Brain microvascular endothelial cell (primary cell): ENCODE measurements at regions not wholly inside any gene's neighbourhood (a gene's known extent, or its start where the extent isn't known, plus 50 kb on each side); places are given as distances from the start of the nearest gene placed in this dataset.
"Not testable (repeated sequence)": the region's sequence is repeated elsewhere in the genome, so short reads cannot be mapped to it uniquely, and the experiment has no call there.

Source experiments
- DNase-seq: peaks from one replicate; pipeline ENCODE4 v3.0.0-alpha.2; 2020
- H3K27ac ChIP-seq: fragments of 250-450 bp; sonication (Bioruptor Pico); 2 replicates; pipeline ENCODE4 v1.5.1; 2020; ENCODE audit warnings: mild to moderate bottlenecking, moderate library complexity
- H3K27me3 ChIP-seq: fragments of 250-450 bp; sonication (Bioruptor Pico); replicated peaks from 2 replicates; pipeline ENCODE4 v1.5.1; 2020; ENCODE audit warnings: mild to moderate bottlenecking
- H3K36me3 ChIP-seq: fragments of 250-450 bp; sonication (Bioruptor Pico); replicated peaks from 2 replicates; pipeline ENCODE4 v1.5.1; 2020; ENCODE audit warnings: mild to moderate bottlenecking
- H3K4me3 ChIP-seq: 2 replicates; pipeline ENCODE4 v1.5.1; 2011; ENCODE audit warnings: low read depth, mild to moderate bottlenecking, control low read depth, low read length, moderate library complexity
- in situ Hi-C: cut with HindIII; loops from 2 replicates; pipeline ENCODE4 v1.10.0; 2017; ENCODE audit warnings: low sequenced_read_pairs, low pct_ligation_motif_present

GRCh38 chr9:61817127-61817705, 627.4 kb downstream of the SPATA31A7 start:
- in situ Hi-C loops, H3K36me3 ChIP-seq, DNase-seq, H3K4me3 ChIP-seq, H3K27me3 ChIP-seq, H3K27ac ChIP-seq: not testable (repeated sequence)

- H3K27me3 ChIP-seq, H3K36me3 ChIP-seq, H3K4me3 ChIP-seq, H3K27ac ChIP-seq, in situ Hi-C loops: not testable (repeated sequence)
- DNase-seq = peak; percentile 97
Measured at GRCh38 chr9:61853624-61854259, 663.9 kb downstream of the SPATA31A7 start.

GRCh38 chr9:61854260-61854640, 664.4 kb downstream of the SPATA31A7 start:
- in situ Hi-C loops, H3K27me3 ChIP-seq, DNase-seq, H3K36me3 ChIP-seq, H3K27ac ChIP-seq: not testable (repeated sequence)
- H3K4me3 ChIP-seq = peak overlapping the region; percentile 30

GRCh38 chr9:61856283-61856682, 666.4 kb downstream of the SPATA31A7 start:
- H3K4me3 ChIP-seq, H3K27ac ChIP-seq, H3K27me3 ChIP-seq, H3K36me3 ChIP-seq, in situ Hi-C loops, DNase-seq: not testable (repeated sequence)

- H3K4me3 ChIP-seq, H3K27ac ChIP-seq, in situ Hi-C loops, H3K36me3 ChIP-seq, DNase-seq, H3K27me3 ChIP-seq: not testable (repeated sequence)
Measured at GRCh38 chr9:61856858-61857453, 667.1 kb downstream of the SPATA31A7 start.

- H3K27me3 ChIP-seq, H3K36me3 ChIP-seq, DNase-seq, H3K27ac ChIP-seq, in situ Hi-C loops, H3K4me3 ChIP-seq: not testable (repeated sequence)
Measured at GRCh38 chr9:61857709-61858351, 668.0 kb downstream of the SPATA31A7 start.

GRCh38 chr9:61862431-61862971, 672.7 kb downstream of the SPATA31A7 start:
- H3K4me3 ChIP-seq, H3K27me3 ChIP-seq, H3K36me3 ChIP-seq, in situ Hi-C loops, H3K27ac ChIP-seq: not testable (repeated sequence)
- peak; percentile 79 for DNase-seq

GRCh38 chr9:61864463-61864862, 674.6 kb downstream of the SPATA31A7 start:
- H3K27ac ChIP-seq, in situ Hi-C loops, H3K4me3 ChIP-seq, H3K36me3 ChIP-seq, DNase-seq, H3K27me3 ChIP-seq: not testable (repeated sequence)

GRCh38 chr9:61868965-61869364, 679.1 kb downstream of the SPATA31A7 start:
- in situ Hi-C loops, H3K27me3 ChIP-seq, H3K27ac ChIP-seq, DNase-seq, H3K36me3 ChIP-seq, H3K4me3 ChIP-seq: not testable (repeated sequence)

- DNase-seq, H3K27ac ChIP-seq, H3K27me3 ChIP-seq, H3K4me3 ChIP-seq, H3K36me3 ChIP-seq, in situ Hi-C loops: not testable (repeated sequence)
Measured at GRCh38 chr9:61872329-61872728, 682.5 kb downstream of the SPATA31A7 start.
